HCT116 (cell line): ENCODE measurements at regions not wholly inside any gene's neighbourhood (a gene's known extent, or its start where the extent isn't known, plus 50 kb on each side); places are given as distances from the start of the nearest gene placed in this dataset.

Experiments used
- ATAC-seq: fragments of 200-7000 bp; cut with Tn5 transposase; 2 replicates; pipeline ENCODE4 v1.9.1; 2020; ENCODE audit warnings: mild to moderate bottlenecking, moderate library complexity
- BruUV-seq: library from RNA; stranded (reverse); fragments of 400-500 nt; replicated peaks from 2 replicates; lab custom pipeline; 2021; lab: Mats Ljungman, UMichigan
- CTCF ChIA-PET: fragments of 300-600 bp; sonication (Branson Sonifier 250); formaldehyde crosslinking; loops from one replicate; lab custom pipeline; 2021; ENCODE audit warnings: antibody characterized with exemption; lab: Charles Lee
- POLR2A ChIA-PET: fragments of 300-600, 350-600 bp; sonication (Branson Sonifier 250); formaldehyde crosslinking; loops from one replicate; lab custom pipeline; 2021; ENCODE audit warnings: antibody characterized with exemption; lab: Charles Lee
- RAD21 ChIA-PET, 2 experiments: fragments of 300-600 bp; sonication (Branson Sonifier 250); formaldehyde crosslinking; loops; one replicate each; lab custom pipeline; 2023; ENCODE audit warnings: low total read pairs in 2 of 2; ENCODE audit not compliant: uncharacterized antibody in 2 of 2, unreplicated experiment in 2 of 2, low non-redundant PET in 1 of 2; lab: Charles Lee
- DNase-seq: peaks from one replicate; pipeline ENCODE4 v3.0.0-alpha.2; 2010; ENCODE audit warnings: low read depth, low spot score
- H2AFZ ChIP-seq: fragments of 200-600 bp; shearing (Covaris generic), sonication (generic); 2 replicates; pipeline ENCODE4 v1.6.1; 2017; ENCODE audit warnings: low read depth, mixed run types, mixed read lengths, antibody characterized with exemption, low read length; ENCODE audit not compliant: poor library complexity, severe bottlenecking
- H3K27ac ChIP-seq: 2 replicates; pipeline ENCODE4 v1.5.1; 2012; ENCODE audit warnings: low read depth, low read length
- H3K27me3 ChIP-seq: fragments of 200-600 bp; sonication (generic); 2 replicates; pipeline ENCODE4 v1.6.1; 2016; ENCODE audit warnings: mixed run types, low read length, mixed read lengths; ENCODE audit not compliant: insufficient read depth
- H3K36me3 ChIP-seq, 2 experiments: fragments of 200-500 bp in 1 of 2; fragments of 200-600 bp in 1 of 2; sonication (Bioruptor generic) in 1 of 2; sonication (generic) in 1 of 2; 2 replicates each; pipeline versions ENCODE4 v1.5.1 to v1.6.1; 2014 to 2016; ENCODE audit warnings: low read length in 2 of 2, inconsistent platforms in 1 of 2, mixed read lengths in 1 of 2, mixed run types in 1 of 2; ENCODE audit not compliant: insufficient read depth in 2 of 2, control insufficient read depth in 1 of 2
- H3K4me1 ChIP-seq, 2 experiments: fragments of 200-600 bp in 1 of 2; sonication (generic) in 1 of 2; 2 replicates each; pipeline versions ENCODE4 v1.5.1 to v1.6.1; 2012 to 2017; ENCODE audit warnings: low read length in 2 of 2, inconsistent platforms in 1 of 2, mild to moderate bottlenecking in 1 of 2, mixed read lengths in 1 of 2, mixed run types in 1 of 2, moderate library complexity in 1 of 2; ENCODE audit not compliant: insufficient read depth in 2 of 2, control insufficient read depth in 1 of 2
- H3K4me2 ChIP-seq: fragments of 200-600 bp; sonication (generic); 2 replicates; pipeline ENCODE4 v1.6.1; 2017; ENCODE audit warnings: mixed run types, low read length, mixed read lengths
- H3K4me3 ChIP-seq, 2 experiments: fragments of 200-600 bp in 1 of 2; sonication (generic) in 1 of 2; replicated peaks in 1 of 2; 2 replicates each; pipeline ENCODE4 v1.5.1; 2011 to 2016; ENCODE audit warnings: low read length in 2 of 2, control low read depth in 1 of 2, low read depth in 1 of 2, mild to moderate bottlenecking in 1 of 2, mixed read lengths in 1 of 2, mixed run types in 1 of 2
- H3K79me2 ChIP-seq: fragments of 200-600 bp; sonication (generic); 2 replicates; pipeline ENCODE4 v1.6.1; 2017; ENCODE audit warnings: mild to moderate bottlenecking, mixed run types, low read length, moderate library complexity, mixed read lengths; ENCODE audit not compliant: insufficient read depth
- H3K9ac ChIP-seq: fragments of 200-600 bp; sonication (generic); 2 replicates; pipeline ENCODE4 v1.6.1; 2016; ENCODE audit warnings: low read length, mixed read lengths
- H3K9me2 ChIP-seq: fragments of 200-600 bp; sonication (generic), shearing (Covaris generic); 2 replicates; pipeline ENCODE4 v1.6.1; 2017; ENCODE audit warnings: mixed run types, mild to moderate bottlenecking, moderate library complexity; ENCODE audit not compliant: insufficient read depth
- H3K9me3 ChIP-seq, 2 experiments: fragments of 200-500 bp in 1 of 2; fragments of 200-600 bp in 1 of 2; sonication (Bioruptor generic) in 1 of 2; sonication (generic) in 1 of 2; 2 replicates each; pipeline ENCODE4 v1.6.1; 2014 to 2017; ENCODE audit warnings: low read length in 2 of 2, mixed read lengths in 2 of 2, inconsistent platforms in 1 of 2, low read depth in 1 of 2, mild to moderate bottlenecking in 1 of 2, mixed run types in 1 of 2, moderate library complexity in 1 of 2; ENCODE audit not compliant: control insufficient read depth in 1 of 2, insufficient read depth in 1 of 2
- H4K20me1 ChIP-seq: fragments of 200-600 bp; sonication (generic), shearing (Covaris generic); 2 replicates; pipeline ENCODE4 v1.6.1; 2017; ENCODE audit warnings: mixed run types, mild to moderate bottlenecking, moderate library complexity; ENCODE audit not compliant: insufficient read depth
- CBX3 ChIP-seq: IDR thresholded peaks from 2 replicates; pipeline ENCODE4 v1.6.1; 2012; ENCODE audit warnings: low read depth
- EGR1 ChIP-seq: IDR thresholded peaks from 2 replicates; pipeline ENCODE4 v1.6.1; 2012; ENCODE audit warnings: low read depth
- SIN3A ChIP-seq: IDR thresholded peaks from 2 replicates; pipeline ENCODE4 v1.6.1; 2012; ENCODE audit warnings: low read depth
- SP1 ChIP-seq: IDR thresholded peaks from 2 replicates; pipeline ENCODE4 v1.6.1; 2012; ENCODE audit warnings: low read depth
- ZBTB33 ChIP-seq: IDR thresholded peaks from 2 replicates; pipeline ENCODE4 v1.6.1; 2011; ENCODE audit warnings: mild to moderate bottlenecking, low read length, moderate library complexity; ENCODE audit not compliant: insufficient replicate concordance; ENCODE audit errors: extremely low read depth
- intact Hi-C: fragments of 100-400 bp; cut with micrococcal nuclease; formaldehyde crosslinking; loops from 2 replicates; pipeline ENCODE4 v1.10.0; 2022
- TF ChIP-seq, protein P1 (sequence below), 3 experiments: fragments of 200-600 bp in 1 of 3; sonication (generic) in 1 of 3; IDR thresholded peaks in 2 of 3; conservative IDR thresholded peaks in 1 of 3; 2 replicates each; pipeline ENCODE4 v1.5.1; 2012 to 2017; ENCODE audit warnings: low read depth in 2 of 3, low read length in 2 of 3, antibody characterized with exemption in 1 of 3, borderline replicate concordance in 1 of 3, control low read depth in 1 of 3, mild to moderate bottlenecking in 1 of 3, mixed read lengths in 1 of 3, mixed run types in 1 of 3, moderate library complexity in 1 of 3; ENCODE audit not compliant: insufficient read depth in 1 of 3

GRCh38 chr5:83417884-83418283 is 53.7 kb upstream of the VCAN start:
- H3K4me3 ChIP-seq: no peak overlapping the region
- no peak overlapping the region for H3K9ac ChIP-seq
- no peaks in the 10 kb centered on the region for H3K79me2 ChIP-seq
- H3K4me1 ChIP-seq: no peaks in the 10 kb centered on the region
- CTCF ChIA-PET: no interaction called here
- no peak for ATAC-seq
- H3K27me3 ChIP-seq: no peaks in the 10 kb centered on the region
- no peaks in the 10 kb centered on the region for H3K9me2 ChIP-seq
- TF ChIP-seq EGR1 (no peak), CBX3 (no peak), SP1 (no peak), SIN3A (no peak)
- TF ChIP-seq, protein P1, sequence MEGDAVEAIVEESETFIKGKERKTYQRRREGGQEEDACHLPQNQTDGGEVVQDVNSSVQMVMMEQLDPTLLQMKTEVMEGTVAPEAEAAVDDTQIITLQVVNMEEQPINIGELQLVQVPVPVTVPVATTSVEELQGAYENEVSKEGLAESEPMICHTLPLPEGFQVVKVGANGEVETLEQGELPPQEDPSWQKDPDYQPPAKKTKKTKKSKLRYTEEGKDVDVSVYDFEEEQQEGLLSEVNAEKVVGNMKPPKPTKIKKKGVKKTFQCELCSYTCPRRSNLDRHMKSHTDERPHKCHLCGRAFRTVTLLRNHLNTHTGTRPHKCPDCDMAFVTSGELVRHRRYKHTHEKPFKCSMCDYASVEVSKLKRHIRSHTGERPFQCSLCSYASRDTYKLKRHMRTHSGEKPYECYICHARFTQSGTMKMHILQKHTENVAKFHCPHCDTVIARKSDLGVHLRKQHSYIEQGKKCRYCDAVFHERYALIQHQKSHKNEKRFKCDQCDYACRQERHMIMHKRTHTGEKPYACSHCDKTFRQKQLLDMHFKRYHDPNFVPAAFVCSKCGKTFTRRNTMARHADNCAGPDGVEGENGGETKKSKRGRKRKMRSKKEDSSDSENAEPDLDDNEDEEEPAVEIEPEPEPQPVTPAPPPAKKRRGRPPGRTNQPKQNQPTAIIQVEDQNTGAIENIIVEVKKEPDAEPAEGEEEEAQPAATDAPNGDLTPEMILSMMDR (IDR thresholded peaks at IDR 0.05 in 2 of 3, conservative IDR thresholded peaks at IDR 0.05 in 1 of 3; ENCODE audit: borderline replicate concordance in 1 of 3, insufficient read depth in 1 of 3, low read depth in 2 of 3, low read length in 2 of 3): no peak
- BruUV-seq: no TSS peak
- no peak overlapping the region for H3K4me2 ChIP-seq
- no peaks in the 10 kb centered on the region for H4K20me1 ChIP-seq
- intact Hi-C loops: no loop called here
- no peak overlapping the region for H3K27ac ChIP-seq
- H3K36me3 ChIP-seq: no peaks in the 10 kb centered on the region
- no peak for DNase-seq
- no peaks in the 10 kb centered on the region; a peak in 1 of 4 replicates for H3K9me3 ChIP-seq
- RAD21 ChIA-PET: no interaction called here
- H2AFZ ChIP-seq: no peak overlapping the region
- POLR2A ChIA-PET: no interaction called here

DNA sequence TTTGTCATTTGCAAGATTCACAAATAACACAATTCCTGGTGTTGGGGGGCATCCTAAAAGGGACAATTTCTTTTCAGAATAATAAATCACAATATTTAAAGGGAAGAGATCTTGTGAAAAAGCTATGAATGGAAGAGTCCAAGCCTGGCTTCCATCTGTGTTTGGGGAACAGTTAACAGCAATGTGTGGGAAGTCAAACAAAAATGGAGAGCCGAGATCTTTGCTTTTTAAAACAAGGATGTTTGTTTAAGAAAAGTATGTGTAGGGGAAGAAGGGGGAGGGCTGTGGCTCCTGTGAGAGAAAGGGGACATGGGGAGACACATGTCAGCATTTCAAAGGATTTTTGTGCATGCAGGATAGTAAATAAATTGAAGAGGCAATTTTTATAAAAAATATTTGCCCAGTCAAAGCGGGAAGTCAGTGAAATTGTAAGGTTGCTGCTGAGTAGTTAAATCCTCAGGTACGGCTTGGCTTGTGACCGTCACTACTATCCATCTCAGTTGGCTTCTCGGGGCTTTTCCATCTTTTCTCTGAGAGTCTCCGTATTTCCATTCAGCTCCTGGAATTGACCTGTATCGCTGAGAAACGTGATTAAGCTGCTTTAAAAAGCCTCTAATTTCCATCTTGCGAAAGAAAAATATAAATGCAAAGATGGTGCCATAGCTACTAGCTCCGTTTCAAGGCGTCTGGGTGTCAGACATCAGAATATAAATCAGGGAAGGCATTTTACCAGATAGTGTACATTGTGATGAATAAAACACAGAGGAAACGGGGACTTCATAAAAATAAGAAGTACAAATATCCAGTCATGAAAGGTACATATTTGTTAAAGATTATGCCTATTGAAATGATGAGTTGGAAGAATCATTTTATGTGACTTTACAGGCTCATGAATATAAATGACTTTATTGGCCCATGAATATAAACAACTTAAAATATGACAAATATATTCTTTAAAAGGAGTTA is 52.9 kb upstream of the VCAN start:
- CTCF ChIA-PET: no interaction called here
- no peaks in the 10 kb centered on the region for H3K9me2 ChIP-seq
- no peak for DNase-seq
- H3K4me1 ChIP-seq: no peaks in the 10 kb centered on the region
- RAD21 ChIA-PET: interaction anchor here in 1 of 2 experiments (0.5 kb wide), 1 partner anchor 32 kb away, joined by 4 read pairs; no protein-coding TSS in a partner anchor
- no TSS peak for BruUV-seq
- no peak for ATAC-seq
- POLR2A ChIA-PET: no interaction called here
- no peaks in the 10 kb centered on the region for H3K27me3 ChIP-seq
- intact Hi-C loops: no loop called here
- H3K4me3 ChIP-seq: no peak overlapping the region
- H2AFZ ChIP-seq: no peak overlapping the region
- no peak overlapping the region for H3K9ac ChIP-seq
- no peaks in the 10 kb centered on the region; a peak in 1 of 4 replicates for H3K9me3 ChIP-seq
- no peak overlapping the region for H3K4me2 ChIP-seq
- H4K20me1 ChIP-seq: no peaks in the 10 kb centered on the region
- H3K79me2 ChIP-seq: no peaks in the 10 kb centered on the region
- no peak for TF ChIP-seq ZBTB33
- no peak overlapping the region for H3K27ac ChIP-seq
- no peaks in the 10 kb centered on the region for H3K36me3 ChIP-seq
